RKO (cell line): ENCODE measurements at regions not wholly inside any gene's neighbourhood (a gene's known extent, or its start where the extent isn't known, plus 50 kb on each side); places are given as distances from the start of the nearest gene placed in this dataset.

ENCODE experiments used
- DNase-seq: peaks from one replicate; pipeline ENCODE4 v3.0.0-alpha.2; 2016; ENCODE audit warnings: low spot score

DNA sequence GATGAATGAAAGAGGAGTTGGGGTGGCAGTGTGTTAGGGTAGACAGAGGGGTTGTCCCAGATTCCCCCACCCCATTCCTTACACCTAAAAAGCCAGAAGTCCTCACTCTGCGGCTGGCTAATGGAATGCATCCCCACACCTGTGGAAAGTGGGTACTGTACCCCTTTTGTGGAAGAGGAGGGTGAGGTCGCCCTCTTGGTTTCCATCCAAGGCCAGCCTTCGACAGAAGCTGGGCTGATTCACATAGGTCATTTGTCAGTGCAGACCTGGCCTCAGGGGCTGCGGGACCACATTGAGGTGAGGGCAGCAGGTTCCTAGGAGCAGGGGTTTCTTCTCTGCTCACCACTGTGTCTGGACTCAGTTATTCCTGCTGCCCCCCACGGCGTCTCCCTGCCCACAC lies 671.6 kb downstream of the MATN1 start:
- no peak for DNase-seq

GRCh38 chr1:30049748-30050296 lies 673.6 kb downstream of the MATN1 start:
- DNase-seq: no peak

DNA sequence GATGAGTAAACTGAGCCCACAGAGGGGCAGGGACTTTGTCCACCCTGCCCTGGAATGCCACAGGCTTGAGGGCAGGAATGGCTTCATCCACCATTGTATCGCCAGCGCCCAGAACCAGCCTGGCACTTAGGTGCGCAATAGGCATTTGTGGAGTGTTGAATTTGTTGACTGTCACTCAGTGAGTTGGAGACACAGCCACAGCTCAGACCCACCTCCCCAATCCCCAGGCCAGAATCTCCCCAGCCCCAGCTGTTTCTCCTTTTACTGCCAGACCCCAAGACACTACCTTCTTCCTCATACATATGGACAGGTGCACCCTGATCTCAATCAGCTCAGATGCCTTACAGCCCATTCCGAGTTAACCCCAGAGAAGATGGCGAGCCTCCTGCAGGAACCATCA lies 674.5 kb downstream of the MATN1 start:
- DNase-seq: no peak

- DNase-seq: no peak
Observed at GRCh38 chr1:30047576-30047975, 675.8 kb downstream of the MATN1 start.

- no peak for DNase-seq
Observed at GRCh38 chr1:30046751-30047150, 676.6 kb downstream of the MATN1 start.

GRCh38 chr1:30045304-30046090 lies 677.9 kb downstream of the MATN1 start:
- DNase-seq: no peak

DNA sequence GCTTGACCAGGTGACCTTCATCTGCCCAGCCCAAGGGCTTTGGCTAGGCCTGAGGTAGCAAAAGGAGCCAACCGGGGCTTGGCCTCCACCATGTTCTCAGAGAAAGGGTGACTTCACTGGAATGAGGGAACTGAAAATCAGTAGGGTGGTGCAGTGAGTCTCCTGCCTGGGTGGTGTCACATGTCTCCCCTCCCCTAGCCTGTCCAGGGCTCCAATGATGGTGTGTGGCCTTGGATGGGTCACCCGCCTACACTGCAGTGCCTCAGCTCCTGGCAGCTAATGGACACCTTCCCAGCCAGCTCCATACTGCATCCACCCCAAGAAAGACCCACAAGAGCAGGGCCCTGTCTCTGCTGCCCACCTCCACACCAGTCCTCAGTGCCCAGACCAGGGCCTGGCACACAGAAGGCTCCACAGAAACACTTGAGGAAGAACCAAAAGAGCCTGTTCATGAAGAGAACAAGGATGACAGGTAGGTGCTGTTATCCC lies 678.7 kb downstream of the MATN1 start:
- no peak for DNase-seq

GRCh38 chr1:30043731-30044408 lies 679.5 kb downstream of the MATN1 start:
- no peak for DNase-seq

DNA sequence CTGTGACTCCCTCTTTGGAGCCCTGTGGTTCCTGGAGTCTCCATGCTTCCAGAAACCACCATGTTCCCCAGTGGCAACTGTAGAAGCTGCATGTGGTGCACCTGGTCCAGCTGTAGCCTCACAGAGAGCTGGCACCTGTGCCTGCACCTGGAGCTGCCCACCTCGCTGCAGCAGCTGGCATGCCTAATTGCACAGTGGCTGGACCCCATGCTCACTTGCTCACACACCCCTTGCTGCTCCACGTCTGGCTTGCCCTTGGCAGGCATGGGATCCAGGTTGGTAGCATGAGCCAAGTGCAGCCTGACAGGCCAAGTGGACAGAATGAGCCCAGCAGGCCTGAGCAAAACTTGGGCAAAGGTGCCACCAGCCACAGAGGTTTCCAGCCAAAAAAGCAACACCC lies 680.1 kb downstream of the MATN1 start:
- DNase-seq: no peak

DNA sequence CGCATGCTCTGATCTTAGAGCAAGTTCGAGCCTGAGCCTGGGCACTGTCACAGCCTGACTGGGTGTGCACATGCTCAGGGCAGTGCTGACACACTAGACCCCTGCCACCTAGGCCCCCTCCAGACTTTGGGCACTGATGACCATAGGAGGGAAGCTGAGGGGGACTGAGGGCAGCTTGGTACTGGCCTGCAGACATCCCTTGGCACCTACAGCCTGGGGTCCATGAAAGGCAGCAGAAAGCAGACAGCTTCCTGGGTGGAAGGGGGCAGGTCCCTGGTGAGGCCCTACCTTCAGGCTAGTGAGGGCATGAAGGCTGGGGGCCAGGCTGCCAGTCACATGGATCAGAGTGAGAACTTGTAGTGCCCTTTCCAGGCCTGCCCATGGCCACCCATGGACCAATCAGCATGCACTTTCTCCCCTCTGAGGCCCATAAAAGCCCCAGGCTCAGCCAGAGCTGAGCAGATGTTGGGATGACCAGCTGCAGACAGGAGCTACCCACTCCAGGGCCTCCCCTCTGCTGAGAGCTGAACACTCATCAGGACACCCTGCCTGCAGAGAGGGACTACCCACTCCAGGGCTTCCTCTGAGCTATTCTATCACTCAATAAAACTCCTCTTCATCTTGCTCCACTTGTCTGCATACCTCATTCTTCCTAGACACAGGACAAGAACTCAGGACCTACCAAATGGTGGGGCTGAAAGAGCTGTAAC lies 680.8 kb downstream of the MATN1 start:
- DNase-seq: no peak

DNA sequence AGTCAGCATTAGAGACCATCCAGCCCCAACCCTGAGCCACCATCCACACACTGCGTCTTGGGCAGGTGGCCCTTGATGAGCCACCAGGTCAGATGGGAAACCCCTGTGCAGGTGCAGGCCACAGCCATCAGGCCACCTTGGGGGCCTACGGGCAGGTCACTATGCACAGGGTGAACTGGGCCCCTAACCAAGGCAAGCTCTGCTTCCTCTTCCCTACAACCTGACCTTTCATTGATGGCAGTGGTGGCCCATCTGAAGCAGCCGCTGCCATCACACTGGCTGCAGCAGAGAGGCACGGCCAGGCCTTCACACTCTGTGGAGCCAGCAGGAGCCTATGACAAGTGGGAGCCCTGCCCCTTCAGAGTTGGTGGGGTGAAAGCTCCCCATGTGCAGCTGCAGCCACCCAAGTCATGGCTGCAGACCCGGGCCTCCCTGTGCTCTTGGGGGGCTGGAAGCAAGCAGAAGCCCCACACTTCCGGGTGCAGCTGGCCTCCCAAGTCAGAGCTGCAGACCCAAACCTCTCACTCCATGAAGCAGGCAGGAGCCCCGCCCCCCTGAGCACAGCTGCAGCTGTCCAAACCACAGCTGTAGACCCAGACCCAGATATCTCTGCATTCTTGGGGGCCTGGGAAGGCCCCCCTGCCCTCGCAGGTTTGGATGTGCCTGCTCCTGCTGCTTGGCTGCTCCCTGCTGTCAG lies 681.5 kb downstream of the MATN1 start:
- no peak for DNase-seq

DNA sequence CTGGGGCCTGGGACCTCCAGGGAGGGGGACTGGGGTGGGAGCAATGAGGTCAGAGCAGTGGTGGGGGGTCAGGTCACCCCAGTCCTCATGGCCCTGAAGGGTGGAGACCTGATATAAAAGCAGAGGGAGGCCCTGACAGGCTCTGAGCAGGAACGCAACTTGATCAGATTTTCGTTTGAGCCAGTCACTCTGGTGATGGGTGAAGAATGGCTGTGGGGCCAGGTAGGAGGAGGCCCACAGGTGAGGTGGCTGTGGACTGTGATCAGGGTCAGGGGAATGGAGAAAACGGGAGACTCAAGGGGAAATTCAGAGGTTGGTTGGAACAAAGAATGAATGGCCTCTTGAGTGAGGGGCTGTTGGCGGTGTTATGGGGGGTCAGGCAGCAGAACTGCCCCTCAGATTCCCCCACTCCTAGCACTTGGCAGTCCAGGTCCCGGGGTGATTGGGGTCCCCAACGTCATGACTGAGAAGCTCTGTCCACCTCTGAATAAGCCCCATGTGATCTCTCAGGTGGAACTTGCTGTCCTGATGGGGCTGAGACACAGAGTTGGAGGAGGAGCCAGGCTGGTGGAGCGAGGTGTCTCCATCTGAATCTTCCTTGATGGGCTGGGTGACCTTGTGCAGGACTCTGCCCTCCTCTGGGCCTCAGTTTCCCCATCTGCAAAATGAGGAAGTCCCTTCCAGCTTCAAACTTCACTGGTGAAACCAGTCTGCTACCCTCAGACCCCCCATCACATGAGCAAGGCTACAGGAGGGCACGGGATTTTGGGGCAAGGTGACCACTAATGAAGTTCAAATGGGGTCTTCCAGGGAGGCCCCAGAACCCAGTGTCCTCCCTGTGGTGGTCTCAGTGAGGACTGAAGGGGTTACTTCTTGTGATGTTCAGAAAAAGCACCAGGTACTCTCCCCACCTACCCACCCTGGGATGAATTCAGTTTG lies 683.0 kb downstream of the MATN1 start:
- DNase-seq: no peak

GRCh38 chr1:30039354-30040080 lies 683.9 kb downstream of the MATN1 start:
- DNase-seq: no peak

GRCh38 chr1:30038134-30039025 lies 685.0 kb downstream of the MATN1 start:
- no peak for DNase-seq

DNA sequence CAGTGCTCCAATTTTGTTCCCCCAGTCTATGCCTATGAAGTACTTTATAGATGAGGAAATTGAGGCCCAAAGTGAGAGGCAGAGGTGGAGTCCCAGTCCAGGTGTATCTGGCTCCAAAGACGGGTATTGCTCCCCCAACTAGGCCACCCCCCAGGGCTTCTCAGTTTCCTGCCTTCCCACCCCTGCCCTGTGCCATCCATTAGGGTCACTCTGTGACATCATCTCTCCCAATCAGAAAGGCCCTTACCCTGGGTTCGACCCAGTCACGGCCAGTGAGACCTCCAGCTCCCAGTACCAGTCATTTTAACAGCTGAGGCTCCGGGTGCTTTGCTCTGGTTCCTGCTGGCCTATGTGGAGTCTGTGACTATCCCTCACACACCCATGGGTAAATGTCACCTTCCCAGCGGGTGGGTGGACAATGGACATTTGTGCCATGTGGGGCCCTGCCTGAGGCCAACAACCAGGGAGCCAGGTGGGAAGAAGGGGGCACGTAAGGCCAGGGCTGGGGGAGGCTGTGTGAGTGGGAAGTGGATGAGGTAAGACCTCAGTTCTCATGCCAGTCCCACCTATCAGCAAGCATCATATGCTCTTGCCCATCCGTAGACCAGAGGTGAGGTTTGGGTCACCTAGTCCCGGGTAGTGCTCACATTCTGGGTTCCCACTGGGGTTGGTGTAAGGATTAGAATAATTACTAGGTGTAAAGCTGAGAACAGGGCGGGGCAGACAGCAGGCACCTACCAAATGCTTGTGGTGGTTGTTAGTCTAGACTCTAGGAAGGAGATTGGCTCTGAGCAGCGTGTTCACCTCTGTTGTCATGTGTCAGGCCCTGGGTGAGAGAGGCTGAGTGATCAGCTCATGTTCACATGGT lies 685.9 kb downstream of the MATN1 start:
- no peak for DNase-seq

- no peak for DNase-seq
Observed at GRCh38 chr1:30036666-30037065, 686.7 kb downstream of the MATN1 start.

DNA sequence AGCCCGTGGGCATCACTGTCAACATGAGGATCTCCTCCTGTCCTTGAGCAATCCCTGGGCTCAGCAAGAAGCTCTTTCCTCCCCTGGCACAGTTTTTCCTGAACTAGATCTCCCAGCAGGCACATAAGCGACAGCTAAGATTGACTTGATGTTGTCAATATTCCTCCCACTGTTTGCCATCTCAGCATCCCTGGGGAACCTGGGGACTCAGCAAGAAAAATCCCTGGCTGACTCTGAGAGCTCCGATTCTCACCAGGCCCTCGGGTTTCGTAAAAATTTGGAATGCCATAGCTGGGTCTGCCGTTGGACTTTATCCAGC lies 687.2 kb downstream of the MATN1 start:
- no peak for DNase-seq

DNA sequence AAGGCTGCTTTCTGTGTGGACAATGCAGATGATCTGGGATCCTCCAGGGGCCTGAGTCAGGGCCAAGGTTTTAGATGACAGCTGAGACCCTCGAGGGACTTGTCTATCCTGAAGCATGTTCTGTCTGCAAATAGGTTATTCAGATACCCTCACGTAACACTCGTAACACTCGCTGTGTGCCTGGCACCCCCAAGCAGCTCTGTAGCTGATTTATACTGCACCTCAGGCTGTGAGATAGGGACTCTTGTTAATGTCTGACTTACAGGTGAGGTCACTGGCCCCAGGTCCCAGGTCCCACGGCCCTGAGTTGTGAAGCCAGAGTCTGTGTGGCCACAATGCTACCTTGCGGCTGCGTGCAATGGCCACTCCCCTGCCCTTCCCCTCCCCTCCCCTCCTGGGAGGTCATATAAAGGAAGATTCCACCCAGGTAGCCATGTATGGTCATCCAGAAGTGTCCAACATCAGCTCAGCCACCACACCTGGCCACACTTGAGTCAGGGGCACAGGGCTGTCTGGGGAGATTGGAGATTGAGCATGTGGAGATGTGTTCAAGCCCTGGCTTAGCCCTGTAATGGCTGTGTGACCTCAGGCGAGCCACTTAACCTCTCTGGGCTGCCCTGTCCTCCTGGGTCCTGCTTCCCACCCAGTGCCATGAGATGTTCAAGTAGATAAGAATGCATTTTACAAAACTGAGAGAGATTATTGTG lies 687.7 kb downstream of the MATN1 start:
- no peak for DNase-seq
